Liver (tissue), 3 donors: ENCODE measurements at regions not wholly inside any gene's neighbourhood (a gene's known extent, or its start where the extent isn't known, plus 50 kb on each side); places are given as distances from the start of the nearest gene placed in this dataset.

Experiments
- CTCF ChIP-seq: fragments of 150-350 bp; IDR thresholded peaks from 2 replicates; pipeline ENCODE4 v1.5.1; 2017; ENCODE audit warnings: improper control_type of control experiment, low read depth, low read length; ENCODE audit not compliant: missing input control
- EGR1 ChIP-seq, 2 donors: IDR thresholded peaks; 2 replicates each; pipeline ENCODE4 v1.6.1; 2016 to 2018; ENCODE audit warnings: antibody characterized with exemption in 2 of 2, low read depth in 2 of 2
- FOXA1 ChIP-seq: IDR thresholded peaks from 2 replicates; pipeline ENCODE4 v1.6.1; 2016; ENCODE audit warnings: antibody characterized with exemption
- GABPA ChIP-seq, 2 donors: IDR thresholded peaks in 1 of 2; conservative IDR thresholded peaks in 1 of 2; 2 replicates each; pipeline ENCODE4 v1.6.1; 2016; ENCODE audit warnings: antibody characterized with exemption in 2 of 2, mild to moderate bottlenecking in 1 of 2, moderate library complexity in 1 of 2
- JUND ChIP-seq, 2 donors: IDR thresholded peaks; 2 replicates each; pipeline ENCODE4 v1.6.1; 2016; ENCODE audit warnings: antibody characterized with exemption in 2 of 2
- MAX ChIP-seq: IDR thresholded peaks from 2 replicates; pipeline ENCODE4 v1.6.1; 2016; ENCODE audit warnings: antibody characterized with exemption
- NR2F2 ChIP-seq: IDR thresholded peaks from 2 replicates; pipeline ENCODE4 v1.6.1; 2016; ENCODE audit warnings: antibody characterized with exemption
- REST ChIP-seq: IDR thresholded peaks from 2 replicates; pipeline ENCODE4 v1.6.1; 2016; ENCODE audit warnings: antibody characterized with exemption, mild to moderate bottlenecking
- SP1 ChIP-seq: IDR thresholded peaks from 2 replicates; pipeline ENCODE4 v1.6.1; 2018; ENCODE audit warnings: antibody characterized with exemption, mild to moderate bottlenecking
- TAF1 ChIP-seq: conservative IDR thresholded peaks from 2 replicates; pipeline ENCODE4 v1.6.1; 2016; ENCODE audit warnings: antibody characterized with exemption, mild to moderate bottlenecking
- donor health status: healthy.
- donor health status: healthy.

- TF ChIP-seq CTCF, result no peak
- TF ChIP-seq SP1, result no peak
- no peak for TF ChIP-seq TAF1
- no peak for TF ChIP-seq FOXA1
- TF ChIP-seq MAX, result no peak
- no peak for TF ChIP-seq JUND (IDR thresholded peaks at IDR 0.05)
- TF ChIP-seq GABPA (IDR thresholded peaks at IDR 0.05 in 1 of 2, conservative IDR thresholded peaks at IDR 0.05 in 1 of 2), result no peak
- TF ChIP-seq EGR1 (IDR thresholded peaks at IDR 0.05; ENCODE audit: low read depth in 2 of 2), result no peak
- TF ChIP-seq NR2F2, result no peak
- TF ChIP-seq REST, result no peak
These were observed 572.7 kb downstream of the CAAP1 start for GRCh38 chr9:26319859-26320258.
